ENCODE measurements at regions not wholly inside any gene's neighbourhood (a gene's known extent, or its start where the extent isn't known, plus 50 kb on each side); places are given as distances from the start of the nearest gene placed in this dataset.
A peak's percentile ranks its signal among the peaks of the same experiment; 100 is the strongest.

- TF ChIP-seq EZH2 (optimal IDR thresholded peaks at IDR 0.05; ENCODE audit: low read depth, low read length) = no peak
- TF ChIP-seq EZH2phosphoT487 (IDR thresholded peaks at IDR 0.05; ENCODE audit: low read length) = no peak
- no peak for TF ChIP-seq CTCF (IDR thresholded peaks at IDR 0.05; ENCODE audit: low read length)
- H3K4me2 ChIP-seq (ENCODE audit: low read depth, low read length) = no peak overlapping the region
- H3K4me1 ChIP-seq (ENCODE audit: low read length) = no peaks in the 10 kb centered on the region
- no peaks in the 10 kb centered on the region for H3K9me3 ChIP-seq (replicated peaks; ENCODE audit: insufficient read depth, low read length)
- H3F3A ChIP-seq (ENCODE audit: insufficient read depth, low read length) = no peaks in the 10 kb centered on the region
- no peak for DNase-seq
- H2AFZ ChIP-seq (ENCODE audit: low read length) = no peak overlapping the region
- no peaks in the 10 kb centered on the region for H3K27me3 ChIP-seq (replicated peaks; ENCODE audit: insufficient read depth, low read length)
- no peaks in the 10 kb centered on the region for H3K9me2 ChIP-seq (replicated peaks; ENCODE audit: insufficient read depth, low read length)
- no peak overlapping the region for H3K9ac ChIP-seq (ENCODE audit: low read length)
- H3K79me2 ChIP-seq (ENCODE audit: low read length) = no peaks in the 10 kb centered on the region
- no peak overlapping the region for H3K4me3 ChIP-seq (ENCODE audit: low read length)
- H3K36me3 ChIP-seq (replicated peaks; ENCODE audit: insufficient read depth, low read length) = no peaks in the 10 kb centered on the region
- H4K20me1 ChIP-seq (ENCODE audit: insufficient read depth, low read length) = no peaks in the 10 kb centered on the region
- H3K27ac ChIP-seq (ENCODE audit: low read length) = no peak overlapping the region
Measured at GRCh38 chr6:88296694-88297093, 130.5 kb upstream of the CNR1 start.

GRCh38 chr6:88295663-88296062 is 129.5 kb upstream of the CNR1 start:
- H3K9me3 ChIP-seq (replicated peaks; ENCODE audit: insufficient read depth, low read length) = no peaks in the 10 kb centered on the region
- H3K79me2 ChIP-seq (ENCODE audit: low read length) = no peaks in the 10 kb centered on the region
- H4K20me1 ChIP-seq (ENCODE audit: insufficient read depth, low read length) = no peaks in the 10 kb centered on the region
- no peaks in the 10 kb centered on the region for H3K4me1 ChIP-seq (ENCODE audit: low read length)
- no peaks in the 10 kb centered on the region for H3K36me3 ChIP-seq (replicated peaks; ENCODE audit: insufficient read depth, low read length)
- DNase-seq = no peak
- no peaks in the 10 kb centered on the region for H3F3A ChIP-seq (ENCODE audit: insufficient read depth, low read length)
- H3K27me3 ChIP-seq (replicated peaks; ENCODE audit: insufficient read depth, low read length) = no peaks in the 10 kb centered on the region
- H3K9ac ChIP-seq (ENCODE audit: low read length) = no peak overlapping the region
- H2AFZ ChIP-seq (ENCODE audit: low read length) = no peak overlapping the region
- TF ChIP-seq EZH2 (optimal IDR thresholded peaks at IDR 0.05; ENCODE audit: low read depth, low read length) (no peak), CTCF (IDR thresholded peaks at IDR 0.05; ENCODE audit: low read length) (no peak), EZH2phosphoT487 (IDR thresholded peaks at IDR 0.05; ENCODE audit: low read length) (no peak)
- H3K4me3 ChIP-seq (ENCODE audit: low read length) = no peak overlapping the region
- H3K27ac ChIP-seq (ENCODE audit: low read length) = no peak overlapping the region
- no peak overlapping the region for H3K4me2 ChIP-seq (ENCODE audit: low read depth, low read length)
- H3K9me2 ChIP-seq (replicated peaks; ENCODE audit: insufficient read depth, low read length) = no peaks in the 10 kb centered on the region

- peak overlapping the region; percentile 29; the same call in 1 of the 2 replicates for H3K4me2 ChIP-seq (ENCODE audit: low read depth, low read length)
- no peak overlapping the region for H3K4me3 ChIP-seq (ENCODE audit: low read length)
Measured at GRCh38 chr6:88294702-88295101, 128.6 kb upstream of the CNR1 start.

More at GRCh38 chr6:88294702-88295101, 128.6 kb upstream of the CNR1 start:
- no peaks in the 10 kb centered on the region for H4K20me1 ChIP-seq (ENCODE audit: insufficient read depth, low read length)
- no peaks in the 10 kb centered on the region for H3K4me1 ChIP-seq (ENCODE audit: low read length)
- H2AFZ ChIP-seq (ENCODE audit: low read length) = no peak overlapping the region
- no peak overlapping the region for H3K9ac ChIP-seq (ENCODE audit: low read length)
- H3K27ac ChIP-seq (ENCODE audit: low read length) = no peak overlapping the region
- H3K9me2 ChIP-seq (replicated peaks; ENCODE audit: insufficient read depth, low read length) = no peaks in the 10 kb centered on the region
- H3F3A ChIP-seq (ENCODE audit: insufficient read depth, low read length) = no peaks in the 10 kb centered on the region
- TF ChIP-seq EZH2phosphoT487 (IDR thresholded peaks at IDR 0.05; ENCODE audit: low read length) (no peak), EZH2 (optimal IDR thresholded peaks at IDR 0.05; ENCODE audit: low read depth, low read length) (no peak), CTCF (IDR thresholded peaks at IDR 0.05; ENCODE audit: low read length) (no peak)
- H3K36me3 ChIP-seq (replicated peaks; ENCODE audit: insufficient read depth, low read length) = no peaks in the 10 kb centered on the region
- H3K79me2 ChIP-seq (ENCODE audit: low read length) = no peaks in the 10 kb centered on the region
- H3K27me3 ChIP-seq (replicated peaks; ENCODE audit: insufficient read depth, low read length) = no peaks in the 10 kb centered on the region
- no peaks in the 10 kb centered on the region for H3K9me3 ChIP-seq (replicated peaks; ENCODE audit: insufficient read depth, low read length)
- DNase-seq = no peak

Data from MM.1S (cell line).